DMS153 (cell line): ENCODE measurements at regions not wholly inside any gene's neighbourhood (a gene's known extent, or its start where the extent isn't known, plus 50 kb on each side); places are given as distances from the start of the nearest gene placed in this dataset.
"Not testable (repeated sequence)": the region's sequence is repeated elsewhere in the genome, so short reads cannot be mapped to it uniquely, and the experiment has no call there.

Experiments
- DNase-seq: peaks from one replicate; lab custom pipeline; 2025; lab: John Stamatoyannopoulos, UW

- no peak for DNase-seq
These were observed 96.4 kb upstream of the SLC22A23 start for GRCh38 chr6:3553254-3553653.

GRCh38 chr6:3551716-3552511, 95.1 kb upstream of the SLC22A23 start:
- no peak for DNase-seq

GRCh38 chr6:3549314-3549940, 92.6 kb upstream of the SLC22A23 start:
- DNase-seq: peak; percentile 47

GRCh38 chr6:3546121-3546520, 89.3 kb upstream of the SLC22A23 start:
- DNase-seq: no peak

GRCh38 chr6:3545156-3545555, 88.3 kb upstream of the SLC22A23 start:
- no peak for DNase-seq

- DNase-seq: peak; percentile 97
These were observed 85.3 kb upstream of the SLC22A23 start for GRCh38 chr6:3542032-3542640.

GRCh38 chr6:3541006-3541585, 84.2 kb upstream of the SLC22A23 start:
- no peak for DNase-seq

GRCh38 chr6:3540253-3540820, 83.5 kb upstream of the SLC22A23 start:
- DNase-seq: no peak

GRCh38 chr6:3538536-3538935, 81.7 kb upstream of the SLC22A23 start:
- peak; percentile 18 for DNase-seq

GRCh38 chr6:3536901-3537300, 80.1 kb upstream of the SLC22A23 start:
- DNase-seq: no peak

GRCh38 chr6:3535776-3536435, 79.1 kb upstream of the SLC22A23 start:
- no peak for DNase-seq

GRCh38 chr6:3535033-3535775, 78.4 kb upstream of the SLC22A23 start:
- DNase-seq: no peak

- DNase-seq: no peak
These were observed 77.7 kb upstream of the SLC22A23 start for GRCh38 chr6:3534599-3534998.

- no peak for DNase-seq
These were observed 77.1 kb upstream of the SLC22A23 start for GRCh38 chr6:3533981-3534380.

GRCh38 chr6:3532296-3532916, 75.6 kb upstream of the SLC22A23 start:
- no peak for DNase-seq

- DNase-seq: no peak
These were observed 74.6 kb upstream of the SLC22A23 start for GRCh38 chr6:3531481-3531880.

- DNase-seq: no peak
These were observed 73.7 kb upstream of the SLC22A23 start for GRCh38 chr6:3530515-3530914.

- DNase-seq: no peak
These were observed 72.9 kb upstream of the SLC22A23 start for GRCh38 chr6:3529721-3530120.

- no peak for DNase-seq
These were observed 72.4 kb upstream of the SLC22A23 start for GRCh38 chr6:3529232-3529631.

- DNase-seq: not testable (repeated sequence)
These were observed 71.3 kb upstream of the SLC22A23 start for GRCh38 chr6:3528081-3528671.

GRCh38 chr6:3527651-3527977, 70.8 kb upstream of the SLC22A23 start:
- no peak for DNase-seq
